NOMO-1 (cell line): ENCODE measurements at regions not wholly inside any gene's neighbourhood (a gene's known extent, or its start where the extent isn't known, plus 50 kb on each side); places are given as distances from the start of the nearest gene placed in this dataset.
"Not testable (repeated sequence)": the region's sequence is repeated elsewhere in the genome, so short reads cannot be mapped to it uniquely, and the experiment has no call there.

Experiments
- DNase-seq, 2 experiments: peaks; one replicate each; lab custom pipeline; 2025; ENCODE audit not compliant: unreplicated experiment in 2 of 2; lab: John Stamatoyannopoulos, UW

- no peak for DNase-seq
These were observed 55.1 kb upstream of the SEC24B start for GRCh38 chr4:109378511-109378910.

- no peak for DNase-seq
These were observed 55.5 kb upstream of the SEC24B start for GRCh38 chr4:109378076-109378475.

GRCh38 chr4:109375778-109376414, 57.7 kb upstream of the SEC24B start:
- DNase-seq, result no peak

- DNase-seq, result no peak
These were observed 65.0 kb upstream of the SEC24B start for GRCh38 chr4:109368661-109369060.

- DNase-seq, result no peak
These were observed 63.5 kb upstream of the COL25A1 start for GRCh38 chr4:109365939-109366338.

GRCh38 chr4:109365297-109365696, 62.8 kb upstream of the COL25A1 start:
- not testable (repeated sequence) for DNase-seq

GRCh38 chr4:109359040-109359646, 56.7 kb upstream of the COL25A1 start:
- DNase-seq, result peak; percentile 17 to 19

GRCh38 chr4:109355835-109356234, 53.4 kb upstream of the COL25A1 start:
- DNase-seq, result no peak

- DNase-seq, result no peak
These were observed 50.5 kb upstream of the COL25A1 start for GRCh38 chr4:109352941-109353340.
